ENCODE measurements at regions not wholly inside any gene's neighbourhood (a gene's known extent, or its start where the extent isn't known, plus 50 kb on each side); places are given as distances from the start of the nearest gene placed in this dataset.

DNA sequence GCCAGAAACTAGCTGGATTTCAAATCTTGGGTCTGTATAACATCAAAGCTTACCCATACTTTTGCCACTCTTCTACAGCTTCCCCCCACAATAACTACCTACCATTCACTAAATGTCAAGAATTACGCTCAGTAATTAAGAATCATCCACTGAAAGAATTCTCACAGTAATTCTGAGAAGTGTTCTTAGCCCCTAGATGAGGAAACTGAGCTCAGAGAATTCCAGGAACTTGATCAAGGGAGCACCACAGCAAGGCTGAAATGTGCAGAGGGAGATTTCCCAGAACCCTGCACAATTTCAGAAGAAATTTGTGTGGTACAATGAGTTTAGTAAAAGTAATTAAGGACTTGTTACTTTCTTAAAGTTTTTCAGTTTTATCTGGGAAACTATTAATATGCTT, 194.5 kb upstream of the STK17B start:
- Histone ChIP-seq H3K27me3 (ENCODE audit: control insufficient read depth in 2 of 2, insufficient read depth in 2 of 2, low read length in 2 of 2) (no peaks in the 10 kb centered on the region), H3K36me3 (replicated peaks in 1 of 2; ENCODE audit: control insufficient read depth in 1 of 2, insufficient read depth in 2 of 2, low read length in 2 of 2) (no peaks in the 10 kb centered on the region), H3K4me1 (ENCODE audit: control insufficient read depth in 1 of 2, insufficient read depth in 2 of 2, low read length in 2 of 2) (no peaks in the 10 kb centered on the region), H3K9me3 (replicated peaks in 1 of 2; ENCODE audit: control insufficient read depth in 1 of 2, insufficient read depth in 1 of 2, low read length in 2 of 2) (peaks cover 0 to 3% of the 10 kb centered on the region in 2 donors), H4K20me1 (ENCODE audit: insufficient read depth, low read length) (no peaks in the 10 kb centered on the region), H2AFZ (ENCODE audit: insufficient read depth, low read depth, low read length, poor library complexity, severe bottlenecking) (no peak overlapping the region), H3K79me2 (ENCODE audit: insufficient read depth, low read length) (no peaks in the 10 kb centered on the region), H3K9ac (ENCODE audit: insufficient read depth, low read length, poor library complexity, severe bottlenecking) (no peak overlapping the region), H3K4me3 (replicated peaks in 1 of 3; ENCODE audit: low read depth in 2 of 3, low read length in 3 of 3) (no peak overlapping the region), H3K27ac (ENCODE audit: low read depth in 1 of 2, low read length in 2 of 2) (no peak overlapping the region), H3K4me2 (replicated peaks; ENCODE audit: extremely low read depth, low read length, poor library complexity, severe bottlenecking) (no peak overlapping the region)
- intact Hi-C loops (cut with micrococcal nuclease), result no loop called here
- no CpG with 5 or more reads among the region's 1 CpG for WGBS (ENCODE audit: insufficient coverage)
- Mint-ChIP-seq H3K9me3 (peaks cover 0 to 8% (median 3%) of the 10 kb centered on the region in 7 donors), H3K27ac (no peak overlapping the region), H3K4me3 (no peak overlapping the region), H3K27me3 (ENCODE audit: low read depth in 3 of 3) (peaks cover 0 to 1% (median 0%) of the 10 kb centered on the region in 3 donors), H3K36me3 (no peaks in the 10 kb centered on the region), H3K4me1 (no peaks in the 10 kb centered on the region)
- DNase-seq, result no peak
- TF ChIP-seq, protein P1, sequence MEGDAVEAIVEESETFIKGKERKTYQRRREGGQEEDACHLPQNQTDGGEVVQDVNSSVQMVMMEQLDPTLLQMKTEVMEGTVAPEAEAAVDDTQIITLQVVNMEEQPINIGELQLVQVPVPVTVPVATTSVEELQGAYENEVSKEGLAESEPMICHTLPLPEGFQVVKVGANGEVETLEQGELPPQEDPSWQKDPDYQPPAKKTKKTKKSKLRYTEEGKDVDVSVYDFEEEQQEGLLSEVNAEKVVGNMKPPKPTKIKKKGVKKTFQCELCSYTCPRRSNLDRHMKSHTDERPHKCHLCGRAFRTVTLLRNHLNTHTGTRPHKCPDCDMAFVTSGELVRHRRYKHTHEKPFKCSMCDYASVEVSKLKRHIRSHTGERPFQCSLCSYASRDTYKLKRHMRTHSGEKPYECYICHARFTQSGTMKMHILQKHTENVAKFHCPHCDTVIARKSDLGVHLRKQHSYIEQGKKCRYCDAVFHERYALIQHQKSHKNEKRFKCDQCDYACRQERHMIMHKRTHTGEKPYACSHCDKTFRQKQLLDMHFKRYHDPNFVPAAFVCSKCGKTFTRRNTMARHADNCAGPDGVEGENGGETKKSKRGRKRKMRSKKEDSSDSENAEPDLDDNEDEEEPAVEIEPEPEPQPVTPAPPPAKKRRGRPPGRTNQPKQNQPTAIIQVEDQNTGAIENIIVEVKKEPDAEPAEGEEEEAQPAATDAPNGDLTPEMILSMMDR (IDR thresholded peaks at IDR 0.05), result no peak

DNA sequence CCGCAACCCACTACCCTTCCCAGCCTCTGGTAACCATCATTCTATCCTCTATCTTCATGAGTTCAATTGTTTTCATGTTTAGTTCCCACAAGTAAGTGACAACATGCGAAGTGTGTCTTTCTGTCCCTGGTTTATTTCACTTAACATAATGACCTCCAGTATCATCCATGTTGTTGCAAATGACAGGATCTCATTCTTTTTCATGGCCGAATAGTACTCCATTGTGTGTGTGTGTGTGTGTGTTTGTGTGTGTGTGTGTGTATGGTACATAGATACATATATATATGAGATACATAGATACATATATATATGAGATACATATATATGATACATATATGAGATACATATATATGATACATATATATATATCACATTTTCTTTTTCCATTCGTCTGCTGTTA, 196.3 kb upstream of the STK17B start:
- H3K27me3 ChIP-seq (ENCODE audit: control insufficient read depth in 2 of 2, insufficient read depth in 2 of 2, low read length in 2 of 2), result no peaks in the 10 kb centered on the region
- H3K4me3 ChIP-seq (replicated peaks in 1 of 3; ENCODE audit: low read depth in 2 of 3, low read length in 3 of 3), result no peak overlapping the region
- no peak overlapping the region for H3K9ac ChIP-seq (ENCODE audit: insufficient read depth, low read length, poor library complexity, severe bottlenecking)
- Mint-ChIP-seq H3K27ac (peak overlapping the region in 1 of 7 donors; percentile 8), H3K4me3 (no peak overlapping the region), H3K36me3 (no peaks in the 10 kb centered on the region), H3K9me3 (peaks cover 0 to 8% (median 3%) of the 10 kb centered on the region in 7 donors), H3K4me1 (no peaks in the 10 kb centered on the region), H3K27me3 (ENCODE audit: low read depth in 3 of 3) (no peaks in the 10 kb centered on the region)
- DNase-seq, result no peak
- WGBS (ENCODE audit: insufficient coverage), result 71% methylated on average over 1 of the region's 4 CpGs
- TF ChIP-seq, protein P1 (IDR thresholded peaks at IDR 0.05), result no peak
- intact Hi-C loops (cut with micrococcal nuclease), result no loop called here
- no peak overlapping the region for H3K27ac ChIP-seq (ENCODE audit: low read depth in 1 of 2, low read length in 2 of 2)
- no peaks in the 10 kb centered on the region for H3K4me1 ChIP-seq (ENCODE audit: control insufficient read depth in 1 of 2, insufficient read depth in 2 of 2, low read length in 2 of 2)
- H3K4me2 ChIP-seq (replicated peaks; ENCODE audit: extremely low read depth, low read length, poor library complexity, severe bottlenecking), result no peak overlapping the region
- H3K36me3 ChIP-seq (replicated peaks in 1 of 2; ENCODE audit: control insufficient read depth in 1 of 2, insufficient read depth in 2 of 2, low read length in 2 of 2), result no peaks in the 10 kb centered on the region
- H2AFZ ChIP-seq (ENCODE audit: insufficient read depth, low read depth, low read length, poor library complexity, severe bottlenecking), result no peak overlapping the region
- H4K20me1 ChIP-seq (ENCODE audit: insufficient read depth, low read length), result no peaks in the 10 kb centered on the region
- peaks cover 0 to 3% of the 10 kb centered on the region in 2 donors for H3K9me3 ChIP-seq (replicated peaks in 1 of 2; ENCODE audit: control insufficient read depth in 1 of 2, insufficient read depth in 1 of 2, low read length in 2 of 2)
- no peaks in the 10 kb centered on the region for H3K79me2 ChIP-seq (ENCODE audit: insufficient read depth, low read length)

All from CD14-positive monocyte (primary cell).